Nephron (organoid): ENCODE measurements at regions not wholly inside any gene's neighbourhood (a gene's known extent, or its start where the extent isn't known, plus 50 kb on each side); places are given as distances from the start of the nearest gene placed in this dataset.
A peak's percentile ranks its signal among the peaks of the same experiment; 100 is the strongest.
"Not testable (repeated sequence)": the region's sequence is repeated elsewhere in the genome, so short reads cannot be mapped to it uniquely, and the experiment has no call there.

Source experiments
- H3K27ac Mint-ChIP-seq, 3 experiments: 2 replicates each; pipeline ENCODE4 v1.8.0; 2020; ENCODE audit warnings: mixed read lengths in 3 of 3, mild to moderate bottlenecking in 2 of 3, moderate library complexity in 1 of 3
- H3K27me3 Mint-ChIP-seq: 2 replicates; pipeline ENCODE4 v1.8.0; 2021; ENCODE audit warnings: low read depth, mild to moderate bottlenecking, moderate library complexity, mixed read lengths
- H3K36me3 Mint-ChIP-seq: 2 replicates; pipeline ENCODE4 v1.8.0; 2020; ENCODE audit warnings: low read depth, mixed read lengths
- H3K4me1 Mint-ChIP-seq: 2 replicates; pipeline ENCODE4 v1.8.0; 2020; ENCODE audit warnings: mixed read lengths
- H3K4me3 Mint-ChIP-seq, 3 experiments: 2 replicates each; pipeline ENCODE4 v1.8.0; 2020; ENCODE audit warnings: mild to moderate bottlenecking in 3 of 3, mixed read lengths in 3 of 3, moderate library complexity in 2 of 3
- H3K9me3 Mint-ChIP-seq: 2 replicates; pipeline ENCODE4 v1.8.0; 2020; ENCODE audit warnings: mixed read lengths
- CTCF ChIP-seq, 3 experiments: fragments of 200-600 bp; sonication (generic); IDR thresholded peaks; one replicate each; pipeline ENCODE4 v1.5.0; 2021; ENCODE audit warnings: antibody characterized with exemption in 3 of 3; ENCODE audit not compliant: unreplicated experiment in 3 of 3

DNA sequence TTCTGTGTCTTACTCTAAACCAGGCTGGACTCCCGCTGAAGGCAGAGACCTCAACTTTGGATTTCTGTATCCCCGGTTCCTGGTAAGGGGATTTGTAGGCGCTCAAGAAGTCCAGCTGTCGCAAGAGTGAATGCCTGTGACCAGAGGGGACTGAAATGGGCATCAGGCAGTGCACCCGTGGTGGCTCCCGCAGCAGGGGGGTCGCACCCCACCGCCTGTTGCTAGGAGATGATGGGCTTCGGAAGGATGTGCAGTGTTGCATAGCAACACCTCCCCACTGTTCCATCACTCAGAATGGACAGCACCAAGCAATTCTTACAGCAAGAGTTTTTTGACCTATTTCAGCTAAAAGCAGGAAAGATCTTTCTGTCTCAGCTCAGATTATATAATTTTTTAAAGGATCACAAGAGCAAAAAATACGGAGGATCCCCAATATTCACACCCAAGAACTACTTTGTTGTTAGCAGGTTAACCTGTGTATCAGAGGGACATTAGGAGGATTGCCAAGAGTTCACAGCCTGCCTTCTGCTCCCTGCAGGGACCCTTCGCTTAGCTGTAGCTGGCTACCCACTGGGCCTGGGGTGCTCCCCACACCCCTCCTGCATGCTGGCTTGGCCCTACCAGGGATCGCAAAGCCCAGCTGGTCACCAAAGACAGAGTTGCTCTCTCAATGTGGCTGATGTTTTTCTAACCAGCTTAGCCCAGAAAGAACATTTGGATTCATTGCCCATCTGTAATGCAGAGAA, 63.8 kb downstream of the SOWAHC start:
- H3K4me3 Mint-ChIP-seq = no peak overlapping the region
- peaks cover 34% of the 10 kb centered on the region for H3K4me1 Mint-ChIP-seq
- no peaks in the 10 kb centered on the region for H3K36me3 Mint-ChIP-seq
- H3K27me3 Mint-ChIP-seq = peaks cover 15% of the 10 kb centered on the region
- H3K9me3 Mint-ChIP-seq = no peaks in the 10 kb centered on the region
- H3K27ac Mint-ChIP-seq = no peak overlapping the region
- TF ChIP-seq CTCF (IDR thresholded peaks at IDR 0.05; ENCODE audit: unreplicated experiment in 3 of 3) = no peak

GRCh38 chr2:109678724-109679201, 64.6 kb downstream of the SOWAHC start:
- Mint-ChIP-seq H3K4me1 (peaks cover 34% of the 10 kb centered on the region), H3K27me3 (peaks cover 15% of the 10 kb centered on the region), H3K27ac (peak overlapping the region in 1 of 3 experiments; percentile 66)
- not testable (repeated sequence) for H3K4me3 Mint-ChIP-seq, H3K9me3 Mint-ChIP-seq, H3K36me3 Mint-ChIP-seq

DNA sequence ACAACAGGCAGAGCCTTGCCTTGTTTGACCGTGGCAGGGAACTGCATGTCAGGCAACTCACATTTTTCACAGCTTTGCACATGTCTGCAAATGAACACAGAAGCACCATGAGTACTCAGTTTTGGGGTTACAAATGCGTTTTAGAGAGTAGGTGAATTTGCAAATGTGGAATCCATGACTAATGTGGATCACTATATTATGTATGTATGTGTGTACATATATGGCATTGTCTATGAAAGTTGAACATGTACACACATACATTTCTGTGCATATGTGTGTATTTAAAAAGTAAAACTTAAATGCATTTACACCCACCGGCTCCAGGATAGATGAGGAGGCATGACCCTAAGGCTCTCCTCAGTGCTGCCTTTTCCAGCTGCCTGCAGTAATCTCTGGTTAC, 65.1 kb downstream of the SOWAHC start:
- Mint-ChIP-seq H3K27ac (peak overlapping the region in 2 of 3 experiments; percentile 67 to 95), H3K36me3 (no peaks in the 10 kb centered on the region), H3K27me3 (peaks cover 15% of the 10 kb centered on the region), H3K4me1 (peaks cover 34% of the 10 kb centered on the region), H3K4me3 (no peak overlapping the region), H3K9me3 (no peaks in the 10 kb centered on the region)
- no peak for TF ChIP-seq CTCF (IDR thresholded peaks at IDR 0.05; ENCODE audit: unreplicated experiment in 3 of 3)

DNA sequence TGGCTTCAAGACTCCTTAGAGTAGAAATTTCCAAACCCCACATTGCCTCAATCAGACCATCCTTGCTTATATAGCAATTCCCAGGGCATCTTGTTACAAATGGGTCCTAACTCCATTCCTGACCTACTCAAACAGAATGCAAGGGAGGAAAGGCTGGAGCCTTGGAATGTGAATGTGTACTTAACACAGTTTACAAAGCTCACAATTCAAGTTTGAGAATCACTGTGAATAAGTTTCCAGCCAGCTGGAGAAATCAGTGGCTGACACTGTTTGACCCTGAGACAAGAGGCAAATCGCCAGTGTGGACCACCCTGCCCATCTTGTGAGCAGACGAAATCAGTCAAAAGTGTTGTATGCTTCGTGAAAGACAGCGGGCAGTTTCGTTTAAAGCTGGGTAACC, 65.5 kb downstream of the SOWAHC start:
- Mint-ChIP-seq H3K27ac (peak overlapping the region; percentile 32 to 95 (median 67)), H3K9me3 (no peaks in the 10 kb centered on the region), H3K36me3 (no peaks in the 10 kb centered on the region), H3K4me1 (peaks cover 34% of the 10 kb centered on the region), H3K4me3 (peak overlapping the region in 1 of 3 experiments; percentile 43), H3K27me3 (peaks cover 15% of the 10 kb centered on the region)
- TF ChIP-seq CTCF (IDR thresholded peaks at IDR 0.05; ENCODE audit: unreplicated experiment in 3 of 3) = no peak

DNA sequence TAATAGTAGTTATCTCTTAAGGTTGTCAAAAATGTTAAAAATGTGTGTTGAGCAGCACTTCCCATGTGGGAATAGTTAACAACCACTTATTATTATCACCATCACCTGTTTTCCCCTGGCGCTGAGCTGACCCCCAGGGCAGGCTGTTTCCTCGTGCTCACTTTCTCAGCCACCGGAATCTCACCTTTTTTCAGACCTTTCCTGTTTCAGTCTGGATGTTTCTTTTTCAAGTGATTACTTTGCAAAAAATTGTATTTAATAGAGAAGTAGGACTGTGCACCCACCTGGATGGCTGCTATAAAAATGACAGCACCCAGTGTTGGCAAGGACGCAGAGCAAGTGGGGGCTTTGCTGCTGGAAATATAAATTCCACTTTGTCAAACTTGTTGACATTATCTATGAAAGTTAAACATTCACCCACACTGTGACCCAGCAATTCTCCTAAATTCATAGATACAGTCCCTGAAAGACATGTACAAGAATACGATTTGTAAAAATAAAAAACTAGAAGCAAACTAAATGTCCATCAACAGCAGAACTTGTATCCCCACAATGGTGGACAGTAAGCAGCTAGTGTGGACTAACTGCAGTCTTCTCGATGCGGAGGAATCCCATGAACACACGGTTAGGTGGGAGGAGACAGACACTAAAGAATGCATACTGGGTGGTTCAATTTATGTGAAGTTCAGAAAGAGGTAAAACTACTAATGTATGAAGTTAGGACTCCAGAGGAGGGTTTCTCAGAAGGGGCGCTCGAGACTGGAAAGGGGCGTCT, 66.5 kb downstream of the SOWAHC start:
- Mint-ChIP-seq H3K27me3 (peaks cover 19% of the 10 kb centered on the region), H3K36me3 (no peaks in the 10 kb centered on the region), H3K4me3 (no peak overlapping the region), H3K27ac (peak overlapping the region; percentile 39 to 89 (median 79)), H3K9me3 (no peaks in the 10 kb centered on the region), H3K4me1 (peaks cover 38% of the 10 kb centered on the region)
- TF ChIP-seq CTCF (IDR thresholded peaks at IDR 0.05; ENCODE audit: unreplicated experiment in 3 of 3) = no peak

DNA sequence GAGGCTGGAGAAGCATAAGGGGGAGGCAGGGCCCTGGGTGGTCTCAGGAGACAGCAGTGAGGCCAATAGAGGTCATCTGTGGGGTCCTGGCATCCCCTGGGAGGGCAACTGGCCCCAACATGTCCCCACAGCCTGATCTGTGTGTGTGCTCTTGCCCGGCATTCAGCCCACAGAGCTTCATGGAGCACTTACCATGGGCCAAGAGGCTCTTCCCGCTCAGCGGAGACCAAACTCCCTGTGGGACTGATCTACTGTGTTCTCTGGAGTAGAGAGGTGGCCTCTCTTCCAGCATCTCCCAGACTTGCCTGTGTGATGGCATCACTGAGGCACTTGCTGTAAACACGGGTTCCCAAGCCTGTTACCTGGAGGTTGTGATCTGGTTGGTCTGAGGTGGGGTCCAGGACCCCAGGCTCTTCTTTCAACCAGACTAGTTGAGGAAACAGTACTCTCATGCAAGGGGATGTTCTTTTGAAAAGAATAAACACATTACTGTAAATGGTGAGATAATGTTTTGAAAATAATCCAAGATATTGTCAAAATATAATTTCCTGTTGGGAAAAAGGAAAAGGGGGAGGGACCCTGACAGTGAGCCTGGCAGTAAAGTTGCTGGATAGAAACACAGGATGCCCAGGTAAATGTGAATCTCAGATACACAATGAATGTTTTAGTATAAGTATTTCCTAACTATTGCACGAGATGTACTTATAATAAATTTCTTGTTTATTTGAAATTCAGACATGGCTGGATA, 67.6 kb downstream of the SOWAHC start:
- Mint-ChIP-seq H3K9me3 (no peaks in the 10 kb centered on the region), H3K36me3 (no peaks in the 10 kb centered on the region)
- no peak for TF ChIP-seq CTCF (IDR thresholded peaks at IDR 0.05; ENCODE audit: unreplicated experiment in 3 of 3)

More for the DNA sequence above, 67.6 kb downstream of the SOWAHC start:
- H3K4me3 Mint-ChIP-seq = no peak overlapping the region
- H3K27ac Mint-ChIP-seq = peak overlapping the region; percentile 39 to 89 (median 79)
- peaks cover 43% of the 10 kb centered on the region for H3K4me1 Mint-ChIP-seq
- peaks cover 11% of the 10 kb centered on the region for H3K27me3 Mint-ChIP-seq
